Prostate gland (tissue), 2 donors: ENCODE measurements at regions not wholly inside any gene's neighbourhood (a gene's known extent, or its start where the extent isn't known, plus 50 kb on each side); places are given as distances from the start of the nearest gene placed in this dataset.

Source experiments
- DNase-seq: peaks from one replicate; pipeline ENCODE4 v3.0.0-alpha.2; 2019; ENCODE audit warnings: low spot score
- H3K27ac ChIP-seq, 2 donors: fragments of 200-600 bp; sonication (generic); 2 replicates each; pipeline ENCODE4 v1.5.1; 2017 to 2019
- H3K27me3 ChIP-seq: fragments of 200-600 bp; sonication (generic); replicated peaks from 2 replicates; pipeline ENCODE4 v1.5.1; 2019; ENCODE audit not compliant: insufficient read depth
- H3K36me3 ChIP-seq, 2 donors: fragments of 200-600 bp; sonication (generic); 1 replicate in 1 of 2; 2 replicates in 1 of 2; pipeline versions ENCODE4 v1.5.1 to v1.8.1; 2017 to 2019
- H3K4me1 ChIP-seq: fragments of 200-600 bp; sonication (generic); replicated peaks from 2 replicates; pipeline ENCODE4 v1.5.1; 2019
- H3K4me3 ChIP-seq, 2 donors: fragments of 200-600 bp; sonication (generic); 2 replicates each; pipeline ENCODE4 v1.5.1; 2017 to 2019
- H3K9me3 ChIP-seq: fragments of 200-600 bp; sonication (generic); 2 replicates; pipeline ENCODE4 v1.5.1; 2017
- POLR2A ChIP-seq: fragments of 450-650 bp; IDR thresholded peaks from one replicate; pipeline ENCODE4 v1.6.1; 2016; ENCODE audit warnings: antibody characterized with exemption, mild to moderate bottlenecking
- POLR2AphosphoS5 ChIP-seq: sonication (generic); formaldehyde crosslinking; IDR thresholded peaks from one replicate; pipeline ENCODE4 v1.6.1; 2017; ENCODE audit warnings: antibody characterized with exemption
- WGBS: methylation state at CpG from one replicate; pipeline ENCODE4 v1.1.5; 2018; 5-methylcytosine and 5-hydroxymethylcytosine counted together
- intact Hi-C: fragments of 100-400 bp; cut with DNase I; formaldehyde crosslinking; loops from one replicate; pipeline ENCODE4 v1.14.2; 2022
- TF ChIP-seq, protein P1 (sequence below), 4 experiments: fragments of 200-600 bp in 2 of 4; fragments of 450-650 bp in 2 of 4; sonication (generic) in 2 of 4; IDR thresholded peaks; 1 replicate in 3 of 4; 2 replicates in 1 of 4; pipeline ENCODE4 v1.5.1; 2016 to 2019; ENCODE audit warnings: antibody characterized with exemption in 4 of 4, mild to moderate bottlenecking in 2 of 4, moderate library complexity in 2 of 4

- 72% methylated on average over 5 of the region's 5 CpGs for WGBS
- Histone ChIP-seq H3K4me1 (no peaks in the 10 kb centered on the region), H3K27me3 (no peaks in the 10 kb centered on the region), H3K36me3 (no peaks in the 10 kb centered on the region), H3K27ac (no peak overlapping the region), H3K9me3 (no peaks in the 10 kb centered on the region), H3K4me3 (no peak overlapping the region)
- intact Hi-C loops = no loop called here
- TF ChIP-seq POLR2AphosphoS5 (no peak), POLR2A (no peak)
- TF ChIP-seq, protein P1, sequence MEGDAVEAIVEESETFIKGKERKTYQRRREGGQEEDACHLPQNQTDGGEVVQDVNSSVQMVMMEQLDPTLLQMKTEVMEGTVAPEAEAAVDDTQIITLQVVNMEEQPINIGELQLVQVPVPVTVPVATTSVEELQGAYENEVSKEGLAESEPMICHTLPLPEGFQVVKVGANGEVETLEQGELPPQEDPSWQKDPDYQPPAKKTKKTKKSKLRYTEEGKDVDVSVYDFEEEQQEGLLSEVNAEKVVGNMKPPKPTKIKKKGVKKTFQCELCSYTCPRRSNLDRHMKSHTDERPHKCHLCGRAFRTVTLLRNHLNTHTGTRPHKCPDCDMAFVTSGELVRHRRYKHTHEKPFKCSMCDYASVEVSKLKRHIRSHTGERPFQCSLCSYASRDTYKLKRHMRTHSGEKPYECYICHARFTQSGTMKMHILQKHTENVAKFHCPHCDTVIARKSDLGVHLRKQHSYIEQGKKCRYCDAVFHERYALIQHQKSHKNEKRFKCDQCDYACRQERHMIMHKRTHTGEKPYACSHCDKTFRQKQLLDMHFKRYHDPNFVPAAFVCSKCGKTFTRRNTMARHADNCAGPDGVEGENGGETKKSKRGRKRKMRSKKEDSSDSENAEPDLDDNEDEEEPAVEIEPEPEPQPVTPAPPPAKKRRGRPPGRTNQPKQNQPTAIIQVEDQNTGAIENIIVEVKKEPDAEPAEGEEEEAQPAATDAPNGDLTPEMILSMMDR (IDR thresholded peaks at IDR 0.05) = no peak
- no peak for DNase-seq
Observed at GRCh38 chr2:47295981-47296635, 73.0 kb upstream of the EPCAM start.

GRCh38 chr2:47295131-47295980 lies 73.8 kb upstream of the EPCAM start:
- Histone ChIP-seq H3K4me3 (no peak overlapping the region), H3K36me3 (no peaks in the 10 kb centered on the region), H3K4me1 (no peaks in the 10 kb centered on the region), H3K9me3 (no peaks in the 10 kb centered on the region), H3K27ac (no peak overlapping the region), H3K27me3 (no peaks in the 10 kb centered on the region)
- WGBS = 26% methylated on average over 3 of the region's 3 CpGs
- no peak for DNase-seq
- TF ChIP-seq, protein P1 (IDR thresholded peaks at IDR 0.05) = no peak
- no peak for TF ChIP-seq POLR2AphosphoS5
- no peak for TF ChIP-seq POLR2A
- intact Hi-C loops = no loop called here

DNA sequence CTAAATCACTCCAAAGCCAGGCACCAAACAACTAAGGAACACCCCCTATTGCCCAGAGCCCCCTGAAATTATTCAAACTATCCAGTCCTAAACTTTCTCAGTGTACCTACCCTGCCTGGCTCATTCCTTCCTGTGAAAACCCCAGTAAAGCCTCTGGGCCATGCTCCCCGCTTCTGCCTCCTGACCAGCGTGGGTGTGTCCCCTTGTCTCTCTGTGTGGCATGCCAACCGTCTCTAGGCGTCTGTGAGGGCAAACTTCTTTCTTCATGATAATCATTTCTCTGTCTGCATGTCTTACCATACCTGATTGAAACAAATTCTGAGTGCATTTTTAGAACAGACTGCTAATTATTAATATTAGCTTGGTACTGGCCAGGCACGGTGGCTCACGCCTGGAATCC lies 75.1 kb upstream of the EPCAM start:
- WGBS = 87% methylated on average over 6 of the region's 6 CpGs
- intact Hi-C loops = no loop called here

DNA sequence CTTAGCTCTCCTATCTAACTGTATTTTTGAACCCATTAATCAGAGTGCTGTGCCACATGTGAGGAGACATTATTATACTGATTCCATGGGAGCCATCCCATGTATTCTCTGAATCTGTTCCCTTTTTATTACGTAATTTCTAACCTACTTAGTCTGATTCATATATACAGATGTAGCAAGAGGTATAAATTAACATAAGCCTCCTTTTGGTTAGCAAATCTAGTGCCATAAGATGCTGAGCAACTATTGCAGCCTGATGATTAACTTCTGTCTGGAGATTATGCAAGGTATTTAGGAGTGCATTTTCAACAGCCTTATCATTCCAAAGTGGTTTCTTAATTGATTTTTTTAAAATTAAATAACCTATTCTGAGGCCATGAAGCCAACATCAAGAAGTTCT lies 80.2 kb upstream of the EPCAM start:
- Histone ChIP-seq H3K36me3 (no peaks in the 10 kb centered on the region), H3K9me3 (no peaks in the 10 kb centered on the region), H3K4me3 (no peak overlapping the region), H3K27me3 (no peaks in the 10 kb centered on the region), H3K4me1 (no peaks in the 10 kb centered on the region), H3K27ac (no peak overlapping the region)
- intact Hi-C loops = no loop called here
- DNase-seq = no peak
- TF ChIP-seq POLR2A (no peak), POLR2AphosphoS5 (no peak)
- TF ChIP-seq, protein P1 (IDR thresholded peaks at IDR 0.05) = no peak
- WGBS = 47% methylated on average over 1 of the region's 1 CpG

More for the DNA sequence above, 75.1 kb upstream of the EPCAM start:
- DNase-seq = no peak
- Histone ChIP-seq H3K4me3 (no peak overlapping the region), H3K27me3 (no peaks in the 10 kb centered on the region), H3K9me3 (no peaks in the 10 kb centered on the region), H3K36me3 (no peaks in the 10 kb centered on the region), H3K4me1 (no peaks in the 10 kb centered on the region), H3K27ac (no peak overlapping the region)
- TF ChIP-seq, protein P1 (IDR thresholded peaks at IDR 0.05) = no peak
- no peak for TF ChIP-seq POLR2AphosphoS5
- TF ChIP-seq POLR2A = no peak

GRCh38 chr2:47283659-47284058 lies 85.5 kb upstream of the EPCAM start:
- Histone ChIP-seq H3K27me3 (no peaks in the 10 kb centered on the region), H3K27ac (no peak overlapping the region), H3K9me3 (no peaks in the 10 kb centered on the region), H3K36me3 (no peaks in the 10 kb centered on the region), H3K4me3 (no peak overlapping the region), H3K4me1 (no peaks in the 10 kb centered on the region)
- DNase-seq = no peak
- TF ChIP-seq POLR2A = no peak
- TF ChIP-seq POLR2AphosphoS5 = no peak
- intact Hi-C loops = no loop called here
- WGBS = 90% methylated on average over 7 of the region's 7 CpGs
